Fibroblast of villous mesenchyme (primary cell): ENCODE measurements at regions not wholly inside any gene's neighbourhood (a gene's known extent, or its start where the extent isn't known, plus 50 kb on each side); places are given as distances from the start of the nearest gene placed in this dataset.

Experiments
- DNase-seq: peaks from one replicate; pipeline ENCODE4 v3.0.0-alpha.2; 2010; ENCODE audit warnings: low read depth
- H3K4me3 ChIP-seq: 2 replicates; pipeline ENCODE4 v1.5.1; 2011; ENCODE audit warnings: low read depth, mild to moderate bottlenecking, low read length
- CTCF ChIP-seq: IDR thresholded peaks from 2 replicates; pipeline ENCODE4 v1.5.1; 2012; ENCODE audit warnings: low read depth, mild to moderate bottlenecking, low read length; ENCODE audit not compliant: insufficient read depth

- TF ChIP-seq CTCF: no peak
- DNase-seq: no peak
- no peak overlapping the region for H3K4me3 ChIP-seq
Observed at GRCh38 chr7:68006619-68007018, 1010.0 kb downstream of the TYW1 start.

GRCh38 chr7:68009716-68010115, 1013.1 kb downstream of the TYW1 start:
- no peak for DNase-seq
- TF ChIP-seq CTCF: no peak
- H3K4me3 ChIP-seq: no peak overlapping the region

GRCh38 chr7:68014031-68014736, 1017.6 kb downstream of the TYW1 start:
- TF ChIP-seq CTCF: no peak
- no peak for DNase-seq
- no peak overlapping the region for H3K4me3 ChIP-seq

GRCh38 chr7:68015122-68015977, 1018.7 kb downstream of the TYW1 start:
- no peak for TF ChIP-seq CTCF
- no peak for DNase-seq
- H3K4me3 ChIP-seq: no peak overlapping the region

GRCh38 chr7:68015978-68016532, 1019.4 kb downstream of the TYW1 start:
- no peak overlapping the region for H3K4me3 ChIP-seq
- DNase-seq: no peak
- no peak for TF ChIP-seq CTCF

- no peak for TF ChIP-seq CTCF
- no peak for DNase-seq
- H3K4me3 ChIP-seq: no peak overlapping the region
Observed at GRCh38 chr7:68020102-68020501, 1023.5 kb downstream of the TYW1 start.
